GM12873 (cell line): ENCODE measurements at regions not wholly inside any gene's neighbourhood (a gene's known extent, or its start where the extent isn't known, plus 50 kb on each side); places are given as distances from the start of the nearest gene placed in this dataset.

Experiments used
- CTCF ChIP-seq: IDR thresholded peaks from 2 replicates; pipeline ENCODE4 v1.5.1; 2012; ENCODE audit warnings: low read depth, mild to moderate bottlenecking, moderate library complexity, low read length, control low read depth; ENCODE audit not compliant: insufficient read depth; ENCODE audit errors: missing control alignments

- TF ChIP-seq CTCF, result no peak
Observed at GRCh38 chr2:239455436-239456203, 54.8 kb upstream of the HDAC4 start.

GRCh38 chr2:239454507-239454906, 53.7 kb upstream of the HDAC4 start:
- no peak for TF ChIP-seq CTCF
